GM12891 (cell line): ENCODE measurements at regions not wholly inside any gene's neighbourhood (a gene's known extent, or its start where the extent isn't known, plus 50 kb on each side); places are given as distances from the start of the nearest gene placed in this dataset.
"Not testable (repeated sequence)": the region's sequence is repeated elsewhere in the genome, so short reads cannot be mapped to it uniquely, and the experiment has no call there.

Experiments
- DNase-seq: peaks from one replicate; pipeline ENCODE4 v3.0.0; 2011; ENCODE audit warnings: low spot score; ENCODE audit not compliant: insufficient read length
- FAIRE-seq: peaks from 2 replicates; lab custom pipeline; 2011; peaks lifted over from hg19 to GRCh38; lab: Jason Lieb, UNC
- PAX5 ChIP-seq: IDR thresholded peaks from 2 replicates; pipeline ENCODE4 v1.6.1; 2011; ENCODE audit warnings: low read length, moderate library complexity, mild to moderate bottlenecking; ENCODE audit not compliant: insufficient read depth, severe bottlenecking
- POLR2A ChIP-seq: IDR thresholded peaks from 2 replicates; pipeline ENCODE4 v1.6.1; 2011; ENCODE audit warnings: low read depth, low read length, control low read depth
- POLR2AphosphoS5 ChIP-seq: IDR thresholded peaks from 2 replicates; pipeline ENCODE4 v1.6.1; 2011; ENCODE audit warnings: low read depth, low read length, control low read depth
- POU2F2 ChIP-seq: IDR thresholded peaks from 2 replicates; pipeline ENCODE4 v1.6.1; 2011; ENCODE audit warnings: low read depth, mild to moderate bottlenecking, control low read depth, low read length, moderate library complexity
- SPI1 ChIP-seq: IDR thresholded peaks from 2 replicates; pipeline ENCODE4 v1.6.1; 2011; ENCODE audit warnings: low read depth, low read length, control low read depth
- TAF1 ChIP-seq: IDR thresholded peaks from 2 replicates; pipeline ENCODE4 v1.6.1; 2011; ENCODE audit warnings: low read depth, low read length, control low read depth

- TF ChIP-seq POU2F2 (no peak), TAF1 (no peak), PAX5 (no peak), POLR2AphosphoS5 (no peak), POLR2A (no peak), SPI1 (no peak)
- no peak for FAIRE-seq
- DNase-seq: no peak
Measured at GRCh38 chr12:24695103-24695502, 253.8 kb downstream of the BCAT1 start.

- TF ChIP-seq PAX5 (no peak), POU2F2 (no peak), POLR2A (no peak)
- DNase-seq: no peak
- FAIRE-seq: no peak
Measured at GRCh38 chr12:24688601-24689000, 260.3 kb downstream of the BCAT1 start.

- DNase-seq: no peak
- no peak for FAIRE-seq
- TF ChIP-seq POLR2A: no peak
- TF ChIP-seq TAF1: no peak
- TF ChIP-seq PAX5: no peak
- no peak for TF ChIP-seq POLR2AphosphoS5
- TF ChIP-seq POU2F2: no peak
- no peak for TF ChIP-seq SPI1
Measured at GRCh38 chr12:24681570-24681969, 267.3 kb downstream of the BCAT1 start.

DNA sequence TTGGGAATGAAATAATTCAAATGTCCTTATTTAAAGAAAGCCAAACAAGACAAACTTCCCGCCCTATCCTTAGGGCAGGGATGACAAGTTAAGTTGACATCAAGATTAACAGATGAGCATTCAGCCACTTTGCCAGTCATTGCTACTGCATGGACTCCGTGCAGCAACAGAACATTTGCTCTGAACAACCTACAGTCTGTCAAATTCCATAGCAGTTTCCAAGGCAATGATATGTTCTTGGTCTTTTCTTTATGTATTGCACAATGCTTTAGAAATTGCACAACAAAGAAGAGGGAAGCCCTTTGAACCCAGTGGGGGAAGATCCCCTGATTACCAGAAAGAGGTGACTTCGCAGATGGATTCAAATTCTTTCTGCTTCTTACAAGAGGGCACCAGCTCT, 269.8 kb downstream of the BCAT1 start:
- DNase-seq (no peak), FAIRE-seq (no peak)
- TF ChIP-seq SPI1 (no peak), PAX5 (no peak), POU2F2 (no peak), POLR2A (no peak), POLR2AphosphoS5 (no peak), TAF1 (no peak)

DNA sequence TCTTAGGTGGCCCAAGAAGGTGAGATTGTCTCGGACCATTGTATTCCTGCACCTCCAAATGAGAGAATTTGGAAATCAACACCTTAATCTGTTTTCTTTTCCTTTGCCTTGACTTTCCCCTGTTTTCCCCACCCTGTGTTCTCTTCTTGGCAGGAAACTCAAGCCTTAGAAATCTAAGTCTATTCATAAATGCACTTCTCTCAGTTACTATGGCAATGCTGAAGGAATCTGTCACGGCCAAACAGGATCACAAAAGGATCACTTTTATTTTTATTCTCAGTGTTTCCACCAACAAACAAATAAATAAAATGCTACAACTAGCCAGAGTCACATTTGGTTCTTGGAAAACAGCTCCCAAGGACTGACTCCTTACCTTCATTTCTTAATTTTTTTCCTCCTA, 270.5 kb downstream of the BCAT1 start:
- TF ChIP-seq POU2F2: no peak
- TF ChIP-seq TAF1: no peak
- TF ChIP-seq POLR2AphosphoS5: no peak
- TF ChIP-seq PAX5: no peak
- no peak for TF ChIP-seq POLR2A
- no peak for TF ChIP-seq SPI1
- FAIRE-seq: no peak

GRCh38 chr12:24668563-24668962, 280.3 kb downstream of the BCAT1 start:
- FAIRE-seq: no peak
- TF ChIP-seq TAF1 (no peak), POU2F2 (no peak), POLR2A (no peak), SPI1 (no peak), PAX5 (no peak), POLR2AphosphoS5 (no peak)
- DNase-seq: no peak

More for the DNA sequence above, 270.5 kb downstream of the BCAT1 start:
- DNase-seq: no peak

GRCh38 chr12:24664161-24664880, 284.6 kb downstream of the BCAT1 start:
- no peak for TF ChIP-seq POLR2AphosphoS5
- no peak for TF ChIP-seq TAF1
- TF ChIP-seq SPI1: no peak
- no peak for TF ChIP-seq POLR2A
- no peak for TF ChIP-seq PAX5
- no peak for TF ChIP-seq POU2F2
- DNase-seq: no peak
- no peak for FAIRE-seq

- FAIRE-seq (no peak), DNase-seq (no peak)
- TF ChIP-seq SPI1: no peak
- TF ChIP-seq TAF1: no peak
- TF ChIP-seq POLR2AphosphoS5: no peak
- no peak for TF ChIP-seq PAX5
- no peak for TF ChIP-seq POLR2A
- no peak for TF ChIP-seq POU2F2
Measured at GRCh38 chr12:24661657-24662096, 287.2 kb downstream of the BCAT1 start.

GRCh38 chr12:24659016-24659415, 289.9 kb downstream of the BCAT1 start:
- DNase-seq: no peak
- no peak for TF ChIP-seq PAX5
- no peak for TF ChIP-seq POLR2AphosphoS5
- TF ChIP-seq POU2F2: no peak
- TF ChIP-seq POLR2A: no peak
- TF ChIP-seq TAF1: no peak
- TF ChIP-seq SPI1: no peak
- FAIRE-seq: no peak

DNA sequence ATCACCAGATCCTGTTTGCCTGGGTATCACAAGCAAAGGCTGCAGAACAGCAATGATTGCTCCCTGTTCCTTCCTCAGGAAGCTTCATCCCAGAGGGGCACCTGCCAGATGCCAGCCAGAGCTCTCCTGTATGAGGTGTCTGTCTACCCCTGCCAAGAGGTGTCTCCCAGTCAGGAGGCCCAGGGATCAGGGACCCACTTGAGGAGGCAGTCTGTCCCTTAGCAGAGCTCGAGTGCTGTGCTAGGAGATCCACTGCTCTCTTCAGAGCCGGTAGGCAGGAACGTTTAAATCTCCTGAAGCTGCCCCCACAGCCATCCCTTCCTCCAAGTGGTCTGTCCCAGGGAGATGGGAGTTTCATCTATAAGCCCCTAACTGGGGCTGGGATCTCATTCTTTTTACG, 294.6 kb downstream of the BCAT1 start:
- not testable (repeated sequence) for FAIRE-seq, DNase-seq

DNA sequence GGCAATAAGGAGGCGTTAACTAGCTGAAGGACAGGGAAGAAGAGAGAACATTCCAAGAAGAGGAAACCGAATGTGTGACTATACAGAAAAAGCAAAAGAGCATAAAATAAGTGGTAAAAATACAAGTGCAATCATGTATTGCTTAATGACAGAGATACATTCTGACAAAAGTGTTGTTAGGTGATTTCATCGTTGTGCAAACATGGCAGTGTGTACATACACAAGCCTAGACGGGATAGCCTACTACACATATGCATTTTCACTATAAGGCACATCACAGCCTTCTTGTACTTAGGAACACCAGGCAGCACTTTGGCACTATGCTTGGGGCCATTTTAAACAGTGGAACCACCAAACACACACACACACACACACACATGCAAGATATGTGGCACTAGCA, 299.3 kb downstream of the BCAT1 start:
- no peak for DNase-seq
- TF ChIP-seq POU2F2 (no peak), POLR2A (no peak), POLR2AphosphoS5 (no peak), TAF1 (no peak), SPI1 (no peak), PAX5 (no peak)

GRCh38 chr12:24649209-24649608, 299.7 kb downstream of the BCAT1 start:
- DNase-seq (no peak), FAIRE-seq (no peak)
- no peak for TF ChIP-seq SPI1
- no peak for TF ChIP-seq TAF1
- TF ChIP-seq PAX5: no peak
- TF ChIP-seq POLR2A: no peak
- TF ChIP-seq POLR2AphosphoS5: no peak

More for the DNA sequence above, 299.3 kb downstream of the BCAT1 start:
- FAIRE-seq: no peak
